SW 1271 (cell line): ENCODE measurements at regions not wholly inside any gene's neighbourhood (a gene's known extent, or its start where the extent isn't known, plus 50 kb on each side); places are given as distances from the start of the nearest gene placed in this dataset.
A peak's percentile ranks its signal among the peaks of the same experiment; 100 is the strongest.

Source experiments
- DNase-seq, 2 experiments: peaks; one replicate each; lab custom pipeline; 2025; lab: John Stamatoyannopoulos, UW

- no peak for DNase-seq
Observed at GRCh38 chr15:35724626-35725025, 178.7 kb upstream of the DPH6 start.

- DNase-seq: no peak
Observed at GRCh38 chr15:35725353-35725752, 179.4 kb upstream of the DPH6 start.

GRCh38 chr15:35727627-35728026, 181.7 kb upstream of the DPH6 start:
- no peak for DNase-seq

- no peak for DNase-seq
Observed at GRCh38 chr15:35728219-35728940, 182.4 kb upstream of the DPH6 start.

- DNase-seq: no peak
Observed at GRCh38 chr15:35736150-35736549, 190.2 kb upstream of the DPH6 start.

- no peak for DNase-seq
Observed at GRCh38 chr15:35737441-35737840, 191.5 kb upstream of the DPH6 start.

- no peak for DNase-seq
Observed at GRCh38 chr15:35738370-35738769, 192.4 kb upstream of the DPH6 start.

- no peak for DNase-seq
Observed at GRCh38 chr15:35740761-35741160, 194.8 kb upstream of the DPH6 start.

GRCh38 chr15:35741395-35741794, 195.4 kb upstream of the DPH6 start:
- DNase-seq: no peak

GRCh38 chr15:35741881-35742280, 195.9 kb upstream of the DPH6 start:
- DNase-seq: no peak

- no peak for DNase-seq
Observed at GRCh38 chr15:35743321-35743720, 197.4 kb upstream of the DPH6 start.

GRCh38 chr15:35746121-35746520, 200.2 kb upstream of the DPH6 start:
- no peak for DNase-seq

- no peak for DNase-seq
Observed at GRCh38 chr15:35748105-35748504, 202.1 kb upstream of the DPH6 start.

- DNase-seq: no peak
Observed at GRCh38 chr15:35750051-35750450, 204.1 kb upstream of the DPH6 start.

GRCh38 chr15:35751413-35752133, 205.6 kb upstream of the DPH6 start:
- peak in 1 of 2 experiments; percentile 48 for DNase-seq

- no peak for DNase-seq
Observed at GRCh38 chr15:35752134-35752466, 206.1 kb upstream of the DPH6 start.

- DNase-seq: no peak
Observed at GRCh38 chr15:35753486-35753885, 207.5 kb upstream of the DPH6 start.

GRCh38 chr15:35755237-35755802, 209.4 kb upstream of the DPH6 start:
- DNase-seq: no peak

- no peak for DNase-seq
Observed at GRCh38 chr15:35756623-35757022, 210.7 kb upstream of the DPH6 start.

- DNase-seq: no peak
Observed at GRCh38 chr15:35757361-35757760, 211.4 kb upstream of the DPH6 start.

- DNase-seq: no peak
Observed at GRCh38 chr15:35757765-35758164, 211.8 kb upstream of the DPH6 start.

- DNase-seq: no peak
Observed at GRCh38 chr15:35764661-35765519, 218.9 kb upstream of the DPH6 start.

- no peak for DNase-seq
Observed at GRCh38 chr15:35768949-35769348, 223.0 kb upstream of the DPH6 start.
